IMR-90 (cell line): ENCODE measurements at regions not wholly inside any gene's neighbourhood (a gene's known extent, or its start where the extent isn't known, plus 50 kb on each side); places are given as distances from the start of the nearest gene placed in this dataset.

Source experiments
- ATAC-seq: fragments of 200-7000 bp; cut with Tn5 transposase; 2 replicates; pipeline ENCODE4 v1.9.1; 2020; ENCODE audit warnings: low read depth, mild to moderate bottlenecking, moderate library complexity
- BruUV-seq: library from RNA; stranded (reverse); fragments of 400-500 nt; replicated peaks from 2 replicates; lab custom pipeline; 2021; lab: Mats Ljungman, UMichigan
- CTCF ChIA-PET: fragments of 300-600 bp; formaldehyde crosslinking; extraction: SDS; loops from one replicate; lab custom pipeline; 2021; ENCODE audit warnings: antibody characterized with exemption; lab: Yijun Ruan, JAX
- POLR2A ChIA-PET: fragments of 300-600 bp; sonication (Branson Sonifier 250); formaldehyde crosslinking; loops from one replicate; lab custom pipeline; 2022; ENCODE audit warnings: antibody characterized with exemption; ENCODE audit not compliant: unreplicated experiment; lab: Charles Lee
- DNase-seq: peaks from one replicate; pipeline ENCODE4 v3.0.0; 2013
- H2AFZ ChIP-seq: replicated peaks from 2 replicates; pipeline ENCODE3; 2013; ENCODE audit warnings: low read length, mild to moderate bottlenecking; ENCODE audit not compliant: poor library complexity
- H2AK5ac ChIP-seq: 2 replicates; pipeline ENCODE4 v1.6.1; 2013; ENCODE audit warnings: low read depth, low read length, inconsistent platforms
- H2AK9ac ChIP-seq: replicated peaks from 2 replicates; pipeline ENCODE3; 2013; ENCODE audit warnings: mild to moderate bottlenecking, low read depth, low read length, moderate library complexity; ENCODE audit not compliant: poor library complexity
- H2BK120ac ChIP-seq: 2 replicates; pipeline ENCODE4 v1.6.1; 2013; ENCODE audit warnings: low read depth, low read length, inconsistent platforms
- H2BK15ac ChIP-seq: 3 replicates; pipeline ENCODE4 v1.6.1; 2013; ENCODE audit warnings: low read depth, low read length, inconsistent platforms
- H2BK20ac ChIP-seq: 2 replicates; pipeline ENCODE4 v1.6.1; 2013; ENCODE audit warnings: low read depth, mild to moderate bottlenecking, inconsistent platforms, low read length, moderate library complexity
- H2BK5ac ChIP-seq: 2 replicates; pipeline ENCODE4 v1.6.1; 2013; ENCODE audit warnings: mild to moderate bottlenecking, low read depth, low read length, inconsistent platforms; ENCODE audit not compliant: poor library complexity, severe bottlenecking
- H3K14ac ChIP-seq: replicated peaks from 2 replicates; pipeline ENCODE4 v1.6.1; 2013; ENCODE audit warnings: low read depth, low read length, inconsistent platforms
- H3K18ac ChIP-seq: 2 replicates; pipeline ENCODE4 v1.6.1; 2013; ENCODE audit warnings: low read depth, low read length, control low read depth
- H3K23ac ChIP-seq: 2 replicates; pipeline ENCODE4 v1.6.1; 2013; ENCODE audit warnings: low read depth, low read length, inconsistent platforms
- H3K27ac ChIP-seq: 2 replicates; pipeline ENCODE4 v1.5.1; 2013; ENCODE audit warnings: mild to moderate bottlenecking, control low read depth, low read length; ENCODE audit not compliant: insufficient read depth
- H3K27me3 ChIP-seq: 2 replicates; pipeline ENCODE4 v1.6.1; 2013; ENCODE audit warnings: low read length; ENCODE audit not compliant: control insufficient read depth, insufficient read depth
- H3K36me3 ChIP-seq: 2 replicates; pipeline ENCODE4 v1.6.1; 2013; ENCODE audit warnings: low read length, mixed read lengths; ENCODE audit not compliant: control insufficient read depth, insufficient read depth
- H3K4ac ChIP-seq: 2 replicates; pipeline ENCODE4 v1.6.1; 2013; ENCODE audit warnings: low read depth, low read length, inconsistent platforms
- H3K4me1 ChIP-seq: 2 replicates; pipeline ENCODE4 v1.6.1; 2013; ENCODE audit warnings: low read length, mixed read lengths; ENCODE audit not compliant: control insufficient read depth, insufficient read depth
- H3K4me2 ChIP-seq: 2 replicates; pipeline ENCODE4 v1.6.1; 2013; ENCODE audit warnings: low read depth, mild to moderate bottlenecking, control low read depth, low read length, moderate library complexity
- H3K4me3 ChIP-seq: 2 replicates; pipeline ENCODE4 v1.5.1; 2013; ENCODE audit warnings: low read depth, mild to moderate bottlenecking, control low read depth, low read length, moderate library complexity; ENCODE audit not compliant: insufficient read depth
- H3K56ac ChIP-seq: 2 replicates; pipeline ENCODE4 v1.6.1; 2013; ENCODE audit warnings: low read length, inconsistent platforms; ENCODE audit not compliant: insufficient read depth; ENCODE audit errors: extremely low read depth
- H3K79me1 ChIP-seq, 2 experiments: 2 replicates each; pipeline ENCODE4 v1.6.1; 2013; ENCODE audit warnings: low read length in 2 of 2, inconsistent platforms in 1 of 2, low read depth in 1 of 2
- H3K9ac ChIP-seq: 2 replicates; pipeline ENCODE4 v1.6.1; 2013; ENCODE audit warnings: low read depth, low read length, control low read depth
- H3K9me1 ChIP-seq: 2 replicates; pipeline ENCODE4 v1.6.1; 2013; ENCODE audit warnings: low read length, inconsistent platforms; ENCODE audit not compliant: insufficient read depth
- H3K9me3 ChIP-seq: 2 replicates; pipeline ENCODE4 v1.6.1; 2013; ENCODE audit warnings: low read length; ENCODE audit not compliant: control insufficient read depth, insufficient read depth
- H4K20me1 ChIP-seq: 2 replicates; pipeline ENCODE4 v1.6.1; 2013; ENCODE audit warnings: low read length, inconsistent platforms; ENCODE audit not compliant: insufficient read depth
- H4K5ac ChIP-seq: 2 replicates; pipeline ENCODE4 v1.6.1; 2013; ENCODE audit warnings: mild to moderate bottlenecking, low read depth, low read length, control low read depth
- H4K8ac ChIP-seq, 2 experiments: 2 replicates each; pipeline ENCODE4 v1.6.1; 2013; ENCODE audit warnings: low read depth in 2 of 2, low read length in 2 of 2, control low read depth in 1 of 2, inconsistent platforms in 1 of 2
- H4K91ac ChIP-seq: 2 replicates; pipeline ENCODE4 v1.6.1; 2013; ENCODE audit warnings: low read depth, low read length, inconsistent platforms; ENCODE audit not compliant: insufficient read depth
- CEBPB ChIP-seq: IDR thresholded peaks from 2 replicates; pipeline ENCODE4 v1.6.1; 2012; ENCODE audit warnings: low read depth, low read length, improper control_type of control experiment
- ELK1 ChIP-seq: fragments of 150-350 bp; IDR thresholded peaks from 2 replicates; pipeline ENCODE4 v1.6.1; 2016; ENCODE audit warnings: low read depth, mild to moderate bottlenecking, low read length, moderate library complexity, borderline replicate concordance
- MAFK ChIP-seq: IDR thresholded peaks from 2 replicates; pipeline ENCODE4 v1.6.1; 2012; ENCODE audit warnings: low read depth, low read length, improper control_type of control experiment
- NFE2L2 ChIP-seq: fragments of 150-350 bp; IDR thresholded peaks from 2 replicates; pipeline ENCODE4 v1.6.1; 2016; ENCODE audit warnings: low read depth, mild to moderate bottlenecking, low read length
- RAD21 ChIP-seq: IDR thresholded peaks from 2 replicates; pipeline ENCODE4 v1.6.1; 2012; ENCODE audit warnings: low read length, improper control_type of control experiment
- RCOR1 ChIP-seq: IDR thresholded peaks from 2 replicates; pipeline ENCODE4 v1.6.1; 2012; ENCODE audit warnings: mild to moderate bottlenecking, low read length, improper control_type of control experiment; ENCODE audit not compliant: insufficient replicate concordance
- SMC3 ChIP-seq: fragments of 150-350 bp; IDR thresholded peaks from 2 replicates; pipeline ENCODE4 v1.6.1; 2016; ENCODE audit warnings: low read depth, mild to moderate bottlenecking, antibody characterized with exemption, low read length, moderate library complexity
- USF2 ChIP-seq: fragments of 150-350 bp; IDR thresholded peaks from 2 replicates; pipeline ENCODE4 v1.6.1; 2017; ENCODE audit warnings: mild to moderate bottlenecking, antibody characterized with exemption, low read length, low read depth
- WGBS, 2 experiments: methylation state at CpG; one replicate each; pipeline versions ENCODE4 v1.1.5 to v1.1.7; 2013; ENCODE audit warnings: missing lambda C conversion rate in 2 of 2; ENCODE audit not compliant: insufficient read length in 1 of 2; ENCODE audit errors: extremely low coverage in 2 of 2; 5-methylcytosine and 5-hydroxymethylcytosine counted together
- dilution Hi-C: fragments of 300-500 bp; cut with HindIII; formaldehyde crosslinking; loops from one replicate; pipeline ENCODE4 v1.14.3; 2018; ENCODE audit warnings: low sequenced_read_pairs; ENCODE audit not compliant: unreplicated experiment
- in situ Hi-C: fragments of 300-500 bp; cut with MboI; formaldehyde crosslinking; loops from 3 replicates; pipeline ENCODE4 v1.14.3; 2019; ENCODE audit warnings: low sequenced_read_pairs, inconsistent platforms, mixed read lengths
- intact Hi-C: fragments of 100-400 bp; cut with micrococcal nuclease; formaldehyde crosslinking; loops from 2 replicates; pipeline ENCODE4 v1.10.0; 2022

DNA sequence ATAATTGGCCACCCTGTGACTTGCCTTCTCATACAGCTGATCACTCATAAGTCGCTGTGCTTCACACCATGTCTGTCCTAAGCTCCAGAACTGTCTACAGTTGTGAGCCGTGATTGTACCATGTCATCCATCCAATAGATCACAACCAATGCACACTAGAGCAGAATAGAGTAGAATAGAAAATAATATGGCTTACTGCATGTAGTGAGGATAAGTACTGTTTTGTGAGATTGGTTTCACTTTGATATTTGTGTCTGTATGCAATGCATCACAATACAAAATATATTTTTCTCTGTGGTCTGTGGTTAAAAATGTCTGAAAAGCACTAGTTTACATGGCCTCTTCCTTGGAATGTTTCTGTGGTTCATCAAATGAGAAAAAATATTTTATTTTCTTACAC is 237.6 kb upstream of the PRKD1 start:
- dilution Hi-C loops (no loop called here), in situ Hi-C loops (no loop called here), intact Hi-C loops (no loop called here)
- H4K8ac ChIP-seq, result peak overlapping the region in 1 of 2 experiments; percentile 46; a peak in 2 of 4 replicates
- no peak overlapping the region for H3K4ac ChIP-seq
- 0 out of 2 replicates have a peak overlapping the region, but pooled peaks have one; percentile 25 for H2BK120ac ChIP-seq
- H3K4me2 ChIP-seq, result peak overlapping the region; percentile 76
- no peak overlapping the region for H3K4me3 ChIP-seq
- no TSS peak for BruUV-seq
- ChIA-PET POLR2A (no interaction called here), CTCF (no interaction called here)
- peak overlapping the region; percentile 54 for H2AFZ ChIP-seq
- no peak overlapping the region for H2BK15ac ChIP-seq
- no peak overlapping the region for H3K9ac ChIP-seq
- no peak overlapping the region; the same call in 1 of the 2 replicates for H2BK20ac ChIP-seq
- H3K9me1 ChIP-seq, result no peaks in the 10 kb centered on the region
- H3K18ac ChIP-seq, result peak overlapping the region; percentile 82; the same call in 1 of the 2 replicates
- peaks cover 1% of the 10 kb centered on the region; the same call in 1 of the 2 replicates for H3K4me1 ChIP-seq
- no peak overlapping the region; the same call in 1 of the 2 replicates for H2AK5ac ChIP-seq
- peak overlapping the region; percentile 37 for H2BK5ac ChIP-seq
- no peak overlapping the region for H2AK9ac ChIP-seq
- H3K23ac ChIP-seq, result 0 out of 2 replicates have a peak overlapping the region, but pooled peaks have one; percentile 36
- DNase-seq (no peak), ATAC-seq (no peak)
- H3K14ac ChIP-seq, result peak overlapping the region; percentile 63; the same call in 1 of the 2 replicates
- H4K5ac ChIP-seq, result peak overlapping the region; percentile 75; the same call in 1 of the 2 replicates
- H3K27me3 ChIP-seq, result no peaks in the 10 kb centered on the region
- no peak overlapping the region for H4K91ac ChIP-seq
- no peaks in the 10 kb centered on the region for H4K20me1 ChIP-seq
- no peak overlapping the region for H3K27ac ChIP-seq
- peaks cover 11% of the 10 kb centered on the region for H3K9me3 ChIP-seq
- H3K56ac ChIP-seq, result no peak overlapping the region
- TF ChIP-seq SMC3 (no peak), CEBPB (no peak), NFE2L2 (no peak), MAFK (no peak), ELK1 (no peak), USF2 (no peak), RAD21 (no peak), RCOR1 (no peak)
- no CpG with 5 or more reads among the region's 2 CpGs for WGBS, 2 experiments
- H3K36me3 ChIP-seq, result no peaks in the 10 kb centered on the region
- no peaks in the 10 kb centered on the region for H3K79me1 ChIP-seq
